ENCODE measurements at regions not wholly inside any gene's neighbourhood (a gene's known extent, or its start where the extent isn't known, plus 50 kb on each side); places are given as distances from the start of the nearest gene placed in this dataset.

DNA sequence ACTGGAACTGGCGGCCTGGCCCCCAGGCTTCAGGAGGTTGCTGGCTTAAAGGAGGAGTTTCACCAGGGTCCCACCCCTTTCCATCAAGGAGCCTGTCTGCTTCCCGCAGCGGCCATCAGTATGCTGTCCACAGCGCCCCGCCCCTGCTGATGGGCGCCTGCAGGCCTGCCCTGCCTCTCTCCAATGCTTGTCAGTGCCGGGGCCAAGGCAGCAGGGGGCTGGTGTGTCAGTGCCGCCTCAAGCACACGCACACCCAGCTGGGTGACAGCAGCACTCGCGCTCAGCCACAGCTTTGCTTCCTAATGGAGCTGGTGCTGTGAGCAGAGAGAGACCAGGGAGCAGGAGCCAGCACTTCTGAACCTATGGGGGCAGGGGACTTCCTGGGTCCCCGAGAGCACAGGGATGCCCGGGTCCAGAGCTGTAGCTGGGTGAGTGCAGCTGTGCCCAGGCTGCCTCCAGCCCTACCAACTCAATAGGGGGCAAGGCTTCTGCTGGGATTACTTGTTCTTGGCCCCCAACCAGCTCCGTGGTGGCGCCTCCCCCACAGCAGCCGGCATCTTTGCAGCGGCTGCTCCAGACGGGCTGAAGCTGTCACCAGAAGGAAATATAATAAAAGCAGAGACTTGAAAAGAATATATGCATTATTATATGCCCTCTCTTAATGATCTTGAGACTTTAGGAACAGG, 377.2 kb upstream of the LRATD1 start (continued):
- TF ChIP-seq, protein P1, sequence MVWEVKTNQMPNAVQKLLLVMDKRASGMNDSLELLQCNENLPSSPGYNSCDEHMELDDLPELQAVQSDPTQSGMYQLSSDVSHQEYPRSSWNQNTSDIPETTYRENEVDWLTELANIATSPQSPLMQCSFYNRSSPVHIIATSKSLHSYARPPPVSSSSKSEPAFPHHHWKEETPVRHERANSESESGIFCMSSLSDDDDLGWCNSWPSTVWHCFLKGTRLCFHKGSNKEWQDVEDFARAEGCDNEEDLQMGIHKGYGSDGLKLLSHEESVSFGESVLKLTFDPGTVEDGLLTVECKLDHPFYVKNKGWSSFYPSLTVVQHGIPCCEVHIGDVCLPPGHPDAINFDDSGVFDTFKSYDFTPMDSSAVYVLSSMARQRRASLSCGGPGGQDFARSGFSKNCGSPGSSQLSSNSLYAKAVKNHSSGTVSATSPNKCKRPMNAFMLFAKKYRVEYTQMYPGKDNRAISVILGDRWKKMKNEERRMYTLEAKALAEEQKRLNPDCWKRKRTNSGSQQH (CRISPR knock-in tag; IDR thresholded peaks at IDR 0.05; ENCODE audit: low read depth): no peak
- TF ChIP-seq, protein P2, sequence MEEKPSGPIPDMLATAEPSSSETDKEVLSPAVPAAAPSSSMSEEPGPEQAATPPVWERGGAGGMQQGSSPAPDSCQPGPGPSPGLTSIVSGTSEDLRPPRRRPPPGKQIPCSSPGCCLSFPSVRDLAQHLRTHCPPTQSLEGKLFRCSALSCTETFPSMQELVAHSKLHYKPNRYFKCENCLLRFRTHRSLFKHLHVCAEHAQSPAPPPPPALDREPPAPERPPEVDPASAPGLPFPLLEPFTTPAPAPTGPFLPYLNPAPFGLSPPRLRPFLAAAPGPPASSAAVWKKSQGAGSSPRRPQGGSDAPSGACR (CRISPR knock-in tag; IDR thresholded peaks at IDR 0.05): no peak
- TF ChIP-seq, protein P3, sequence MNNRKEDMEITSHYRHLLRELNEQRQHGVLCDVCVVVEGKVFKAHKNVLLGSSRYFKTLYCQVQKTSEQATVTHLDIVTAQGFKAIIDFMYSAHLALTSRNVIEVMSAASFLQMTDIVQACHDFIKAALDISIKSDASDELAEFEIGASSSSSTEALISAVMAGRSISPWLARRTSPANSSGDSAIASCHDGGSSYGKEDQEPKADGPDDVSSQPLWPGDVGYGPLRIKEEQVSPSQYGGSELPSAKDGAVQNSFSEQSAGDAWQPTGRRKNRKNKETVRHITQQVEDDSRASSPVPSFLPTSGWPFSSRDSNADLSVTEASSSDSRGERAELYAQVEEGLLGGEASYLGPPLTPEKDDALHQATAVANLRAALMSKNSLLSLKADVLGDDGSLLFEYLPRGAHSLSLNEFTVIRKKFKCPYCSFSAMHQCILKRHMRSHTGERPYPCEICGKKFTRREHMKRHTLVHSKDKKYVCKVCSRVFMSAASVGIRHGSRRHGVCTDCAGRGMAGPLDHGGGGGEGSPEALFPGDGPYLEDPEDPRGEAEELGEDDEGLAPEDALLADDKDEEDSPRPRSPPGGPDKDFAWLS (CRISPR knock-in tag; IDR thresholded peaks at IDR 0.05; ENCODE audit: borderline replicate concordance): no peak

DNA sequence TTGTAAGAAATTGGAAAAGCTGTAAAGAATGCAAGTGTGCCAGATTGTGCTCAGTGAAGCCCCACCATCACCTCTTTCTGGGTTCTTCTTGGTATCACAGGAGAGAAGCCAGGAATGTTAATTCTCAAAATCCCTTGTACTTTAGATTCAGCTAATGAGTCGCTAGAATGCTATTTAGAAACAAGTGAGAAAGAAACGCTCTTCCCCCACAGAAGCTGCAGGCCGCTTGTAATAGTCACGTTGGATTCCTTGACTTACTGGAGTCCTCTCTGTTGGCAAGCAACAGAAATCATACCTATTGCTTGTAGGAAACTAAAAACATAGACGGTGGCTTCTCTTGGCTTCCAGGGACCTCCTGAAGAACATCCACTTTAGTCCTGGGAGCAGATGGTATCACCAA, 375.6 kb upstream of the LRATD1 start:
- Histone ChIP-seq H3K79me2 (ENCODE audit: insufficient read depth, low read length) (no peaks in the 10 kb centered on the region), H4K20me1 (ENCODE audit: insufficient read depth, low read length) (no peaks in the 10 kb centered on the region), H2AFZ (ENCODE audit: low read length) (no peak overlapping the region), H3K36me3 (replicated peaks in 1 of 2; ENCODE audit: control insufficient read depth in 1 of 2, insufficient read depth in 2 of 2, low read length in 2 of 2) (no peaks in the 10 kb centered on the region), H3K9me3 (ENCODE audit: low read length) (peaks cover 50% of the 10 kb centered on the region), H3K4me2 (ENCODE audit: low read depth, low read length) (no peak overlapping the region), H3K9ac (ENCODE audit: insufficient read depth, low read depth, low read length) (no peak overlapping the region), H3K27ac (ENCODE audit: extremely low read length, insufficient read depth, low read length) (no peak overlapping the region), H3K4me3 (replicated peaks in 1 of 3; ENCODE audit: insufficient read depth in 1 of 3, low read depth in 2 of 3, low read length in 3 of 3) (no peak overlapping the region), H3K27me3 (ENCODE audit: control insufficient read depth in 1 of 2, insufficient read depth in 2 of 2, low read length in 2 of 2) (no peaks in the 10 kb centered on the region), H3K4me1 (ENCODE audit: insufficient read depth, low read length) (no peaks in the 10 kb centered on the region)
- DNase-seq (ENCODE audit: low spot score) (no peak), ATAC-seq (no peak), FAIRE-seq (no peak)
- TF ChIP-seq ZMAT3 (CRISPR knock-in tag; conservative IDR thresholded peaks at IDR 0.05) (no peak), HOXA5 (CRISPR knock-in tag; IDR thresholded peaks at IDR 0.05) (no peak), SOX5 (CRISPR knock-in tag; IDR thresholded peaks at IDR 0.05; ENCODE audit: borderline replicate concordance) (no peak), ASH2L (IDR thresholded peaks at IDR 0.05; ENCODE audit: insufficient read length, low read depth, low read length) (no peak), RBM39 (IDR thresholded peaks at IDR 0.05; ENCODE audit: low read depth, low read length, poor library complexity, severe bottlenecking) (no peak), ZNF30 (CRISPR knock-in tag; IDR thresholded peaks at IDR 0.05) (no peak), ZNF713 (CRISPR knock-in tag; IDR thresholded peaks at IDR 0.05) (no peak), ZNF530 (CRISPR knock-in tag; IDR thresholded peaks at IDR 0.05; ENCODE audit: low read depth) (no peak), PAWR (CRISPR knock-in tag; IDR thresholded peaks at IDR 0.05; ENCODE audit: borderline replicate concordance) (no peak), ZNF777 (CRISPR knock-in tag; IDR thresholded peaks at IDR 0.05) (no peak), ZNF501 (CRISPR knock-in tag; IDR thresholded peaks at IDR 0.05) (no peak), SP4 (CRISPR knock-in tag; IDR thresholded peaks at IDR 0.05) (no peak), ZNF577 (CRISPR knock-in tag; IDR thresholded peaks at IDR 0.05; ENCODE audit: borderline replicate concordance, low read depth) (no peak)
- ChIA-PET POLR2A (no interaction called here), CTCF (ENCODE audit: low intra/inter-chr PET ratio, low total read pairs) (no interaction called here)
- intact Hi-C loops (cut with micrococcal nuclease; ENCODE audit: unreplicated experiment) (no loop called here), in situ Hi-C loops (cut with HindIII; ENCODE audit: extremely low pct_ligation_motif_present, low pct_unique_long_range_greater_than_20kb) (no loop called here)
- 26% methylated on average over 5 of the region's 5 CpGs for whole genome bisulfite sequencing (ENCODE audit: low lambda C conversion rate)
- BruUV-seq (replicated peaks): no TSS peak

Measured in HepG2 (cell line).